H1 (cell line): ENCODE measurements at regions not wholly inside any gene's neighbourhood (a gene's known extent, or its start where the extent isn't known, plus 50 kb on each side); places are given as distances from the start of the nearest gene placed in this dataset.

ENCODE experiments used
- CTCF ChIA-PET: fragments of 300-600 bp; sonication (Branson Sonifier 250); formaldehyde crosslinking; loops from one replicate; lab custom pipeline; 2021; ENCODE audit not compliant: partially characterized antibody; lab: Charles Lee
- POLR2A ChIA-PET: fragments of 300-600 bp; sonication (Branson Sonifier 250); formaldehyde crosslinking; loops from one replicate; lab custom pipeline; 2021; ENCODE audit warnings: inconsistent platforms; ENCODE audit not compliant: partially characterized antibody; lab: Charles Lee
- DNase-seq, 2 experiments: peaks; one replicate each; pipeline versions ENCODE4 v3.0.0 to v3.0.0-alpha.2; 2010 to 2022; ENCODE audit warnings: low spot score in 2 of 2, low read depth in 1 of 2, mixed read lengths in 1 of 2
- FAIRE-seq: peaks from 2 replicates; lab custom pipeline; 2011; peaks lifted over from hg19 to GRCh38; lab: Jason Lieb, UNC
- H2AFZ ChIP-seq: 2 replicates; pipeline ENCODE4 v1.8.1; 2012; ENCODE audit warnings: low read length, inconsistent platforms
- H2AK5ac ChIP-seq: 2 replicates; pipeline ENCODE4 v1.6.1; 2013; ENCODE audit warnings: low read depth, low read length
- H2BK120ac ChIP-seq: replicated peaks from 2 replicates; pipeline ENCODE3; 2013; ENCODE audit warnings: low read depth, low read length, inconsistent platforms
- H2BK12ac ChIP-seq: 2 replicates; pipeline ENCODE4 v1.6.1; 2013; ENCODE audit warnings: low read depth, low read length
- H2BK15ac ChIP-seq: 2 replicates; pipeline ENCODE4 v1.6.1; 2013; ENCODE audit warnings: low read length
- H2BK20ac ChIP-seq: 2 replicates; pipeline ENCODE4 v1.6.1; 2013; ENCODE audit warnings: low read length
- H2BK5ac ChIP-seq: 2 replicates; pipeline ENCODE4 v1.6.1; 2013; ENCODE audit warnings: low read depth, low read length
- H3K14ac ChIP-seq: 2 replicates; pipeline ENCODE4 v1.6.1; 2013; ENCODE audit warnings: inconsistent platforms; ENCODE audit not compliant: insufficient read length
- H3K18ac ChIP-seq: 2 replicates; pipeline ENCODE4 v1.6.1; 2013; ENCODE audit warnings: low read length; ENCODE audit errors: extremely low read depth
- H3K23ac ChIP-seq: 2 replicates; pipeline ENCODE4 v1.6.1; 2013; ENCODE audit warnings: inconsistent platforms; ENCODE audit not compliant: insufficient read length
- H3K23me2 ChIP-seq: 2 replicates; pipeline ENCODE4 v1.6.1; 2013; ENCODE audit warnings: low read depth, low read length
- H3K27ac ChIP-seq: 2 replicates; pipeline ENCODE4 v1.6.1; 2011; ENCODE audit warnings: low read depth, low read length, inconsistent platforms
- H3K27me3 ChIP-seq, 4 experiments: replicated peaks in 1 of 4; 1 replicate in 1 of 4; 2 replicates in 3 of 4; pipeline versions ENCODE4 v1.6.1 to v1.8.1; 2011 to 2013; ENCODE audit warnings: low read length in 3 of 4, mild to moderate bottlenecking in 3 of 4, inconsistent platforms in 2 of 4, mixed read lengths in 2 of 4, moderate library complexity in 1 of 4; ENCODE audit not compliant: control insufficient read depth in 3 of 4, insufficient read depth in 3 of 4; ENCODE audit errors: extremely low read depth in 1 of 4
- H3K36me3 ChIP-seq, 4 experiments: 2 replicates each; pipeline versions ENCODE4 v1.6.1 to v1.8.1; 2011 to 2013; ENCODE audit warnings: mild to moderate bottlenecking in 4 of 4, low read length in 3 of 4, moderate library complexity in 2 of 4, control low read depth in 1 of 4, inconsistent platforms in 1 of 4; ENCODE audit not compliant: insufficient read depth in 4 of 4, control insufficient read depth in 2 of 4
- H3K4ac ChIP-seq: replicated peaks from 2 replicates; pipeline ENCODE3; 2013; ENCODE audit warnings: low read length, low read depth, mixed read lengths, inconsistent platforms; ENCODE audit not compliant: insufficient read length
- H3K4me1 ChIP-seq, 4 experiments: replicated peaks in 1 of 4; 1 replicate in 1 of 4; 2 replicates in 3 of 4; pipeline versions ENCODE4 v1.6.1 to v1.8.1; 2011 to 2013; ENCODE audit warnings: low read length in 3 of 4, inconsistent platforms in 2 of 4, mixed read lengths in 1 of 4; ENCODE audit not compliant: insufficient read depth in 4 of 4, control insufficient read depth in 3 of 4
- H3K4me2 ChIP-seq, 2 experiments: 2 replicates each; pipeline versions ENCODE4 v1.6.1 to v1.8.1; 2011 to 2013; ENCODE audit warnings: low read depth in 2 of 2, low read length in 2 of 2, control low read depth in 1 of 2, inconsistent platforms in 1 of 2, mild to moderate bottlenecking in 1 of 2; ENCODE audit not compliant: insufficient read depth in 1 of 2
- H3K4me3 ChIP-seq, 4 experiments: fragments of 200-600, 300-600 bp in 1 of 4; sonication (generic), shearing (Covaris generic), sonication (Bioruptor Twin) in 1 of 4; 2 replicates each; pipeline versions ENCODE4 v1.5.1 to v1.8.1; 2011 to 2016; ENCODE audit warnings: low read length in 4 of 4, low read depth in 3 of 4, control low read depth in 2 of 4, inconsistent platforms in 2 of 4, mild to moderate bottlenecking in 2 of 4, mixed read lengths in 1 of 4, moderate library complexity in 1 of 4; ENCODE audit not compliant: insufficient read depth in 2 of 4; ENCODE audit errors: extremely low read depth in 1 of 4
- H3K56ac ChIP-seq: replicated peaks from 2 replicates; pipeline ENCODE3; 2013; ENCODE audit warnings: low read depth, mild to moderate bottlenecking, mixed read lengths, low read length, inconsistent platforms; ENCODE audit not compliant: insufficient read length
- H3K79me1 ChIP-seq: 2 replicates; pipeline ENCODE4 v1.6.1; 2013; ENCODE audit warnings: low read depth, low read length, control low read depth
- H3K79me2 ChIP-seq, 2 experiments: 2 replicates each; pipeline versions ENCODE4 v1.6.1 to v1.8.1; 2012 to 2013; ENCODE audit warnings: low read length in 2 of 2, mild to moderate bottlenecking in 2 of 2, inconsistent platforms in 1 of 2; ENCODE audit not compliant: insufficient read depth in 2 of 2, control insufficient read depth in 1 of 2
- H3K9ac ChIP-seq, 4 experiments: replicated peaks in 1 of 4; 1 replicate in 1 of 4; 2 replicates in 3 of 4; pipeline versions ENCODE4 v1.6.1 to v1.8.1; 2011 to 2013; ENCODE audit warnings: low read depth in 3 of 4, low read length in 3 of 4, control low read depth in 2 of 4, mild to moderate bottlenecking in 2 of 4, moderate library complexity in 2 of 4, inconsistent platforms in 1 of 4; ENCODE audit errors: extremely low read depth in 1 of 4
- H3K9me3 ChIP-seq, 2 experiments: 2 replicates each; pipeline versions ENCODE4 v1.6.1 to v1.8.1; 2012 to 2013; ENCODE audit warnings: mild to moderate bottlenecking in 2 of 2, moderate library complexity in 2 of 2, control low read depth in 1 of 2, inconsistent platforms in 1 of 2, low read depth in 1 of 2, low read length in 1 of 2, mixed read lengths in 1 of 2; ENCODE audit not compliant: insufficient read depth in 2 of 2
- H4K20me1 ChIP-seq, 2 experiments: replicated peaks in 1 of 2; 2 replicates each; pipeline versions ENCODE3 to v1.8.1; 2011 to 2013; ENCODE audit warnings: inconsistent platforms in 2 of 2, low read length in 2 of 2, mild to moderate bottlenecking in 1 of 2; ENCODE audit not compliant: insufficient read depth in 2 of 2, control insufficient read depth in 1 of 2
- H4K5ac ChIP-seq: 2 replicates; pipeline ENCODE4 v1.6.1; 2013; ENCODE audit warnings: low read length, low read depth, mixed read lengths, inconsistent platforms; ENCODE audit not compliant: insufficient read length
- H4K8ac ChIP-seq: 2 replicates; pipeline ENCODE4 v1.8.0; 2013; ENCODE audit warnings: mild to moderate bottlenecking, moderate library complexity, low read length, inconsistent platforms; ENCODE audit not compliant: insufficient read depth; ENCODE audit errors: extremely low read depth
- H4K91ac ChIP-seq: replicated peaks from 2 replicates; pipeline ENCODE3; 2013; ENCODE audit warnings: low read length, mixed read lengths, inconsistent platforms; ENCODE audit not compliant: insufficient read length
- ASH2L ChIP-seq: fragments of 200-600, 300-600 bp; sonication (generic); IDR thresholded peaks from one replicate; pipeline ENCODE4 v1.7.1; 2017; ENCODE audit warnings: low read length
- CBX8 ChIP-seq: fragments of 300-800, 300-1000 bp; sonication (generic); IDR thresholded peaks from 2 replicates; pipeline ENCODE4 v1.7.1; 2016; ENCODE audit warnings: low read depth, low read length, borderline replicate concordance
- CHD1 ChIP-seq: IDR thresholded peaks from 2 replicates; pipeline ENCODE4 v1.6.1; 2012; ENCODE audit warnings: low read depth, low read length, improper control_type of control experiment
- EZH2 ChIP-seq: fragments of 200-600 bp; sonication (generic); IDR thresholded peaks from 2 replicates; pipeline ENCODE4 v1.7.1; 2012; ENCODE audit warnings: low read depth, mild to moderate bottlenecking, moderate library complexity, low read length, inconsistent platforms; ENCODE audit not compliant: severe bottlenecking
- FOSL1 ChIP-seq: IDR thresholded peaks from 2 replicates; pipeline ENCODE4 v1.6.1; 2011; ENCODE audit warnings: mild to moderate bottlenecking, low read depth, low read length, moderate library complexity; ENCODE audit not compliant: insufficient read depth
- NANOG ChIP-seq: IDR thresholded peaks from 2 replicates; pipeline ENCODE4 v1.6.1; 2011; ENCODE audit warnings: low read length, low read depth, mild to moderate bottlenecking, inconsistent platforms; ENCODE audit not compliant: insufficient read depth, poor library complexity, severe bottlenecking
- NRF1 ChIP-seq: IDR thresholded peaks from 2 replicates; pipeline ENCODE4 v1.6.1; 2011; ENCODE audit warnings: mild to moderate bottlenecking, low read depth, low read length, improper control_type of control experiment
- RNF2 ChIP-seq: fragments of 200-900, 300-1000 bp; sonication (generic); IDR thresholded peaks from 2 replicates; pipeline ENCODE4 v1.7.1; 2016; ENCODE audit warnings: borderline replicate concordance, low read depth, mild to moderate bottlenecking, antibody characterized with exemption, low read length; ENCODE audit not compliant: poor library complexity, severe bottlenecking; ENCODE audit errors: missing control alignments
- SP1 ChIP-seq: IDR thresholded peaks from 2 replicates; pipeline ENCODE4 v1.6.1; 2011; ENCODE audit warnings: low read depth, low read length
- SP2 ChIP-seq: IDR thresholded peaks from 2 replicates; pipeline ENCODE4 v1.6.1; 2012; ENCODE audit warnings: mild to moderate bottlenecking, low read length, inconsistent platforms
- SUZ12 ChIP-seq: fragments of 200-600 bp; sonication (generic); IDR thresholded peaks from 2 replicates; pipeline ENCODE4 v1.6.1; 2012; ENCODE audit warnings: mild to moderate bottlenecking, inconsistent platforms, low read length, moderate library complexity, mixed read lengths
- TAF1 ChIP-seq: IDR thresholded peaks from 2 replicates; pipeline ENCODE4 v1.6.1; 2011; ENCODE audit warnings: mild to moderate bottlenecking, low read depth, low read length
- TAF7 ChIP-seq: optimal IDR thresholded peaks from 2 replicates; pipeline ENCODE3; 2011; ENCODE audit warnings: low read depth, mild to moderate bottlenecking, inconsistent platforms, low read length, moderate library complexity, borderline replicate concordance
- WGBS, 2 experiments: shearing (Covaris generic) in 1 of 2; methylation state at CpG; one replicate each; pipeline versions ENCODE4 v1.1.6 to v1.1.7; 2013 to 2015; ENCODE audit warnings: low lambda C conversion rate in 2 of 2, mixed read lengths in 2 of 2, inconsistent platforms in 1 of 2, low coverage in 1 of 2, missing lambda C conversion rate in 1 of 2; ENCODE audit not compliant: insufficient replicate concordance in 2 of 2, insufficient coverage in 1 of 2, insufficient read length in 1 of 2; ENCODE audit errors: extremely low coverage in 1 of 2, missing lambda C conversion rate in 1 of 2; 5-methylcytosine and 5-hydroxymethylcytosine counted together
- TF ChIP-seq, protein P1 (sequence below): IDR thresholded peaks from 2 replicates; pipeline ENCODE4 v1.6.1; 2011; ENCODE audit warnings: low read depth, mild to moderate bottlenecking, low read length; ENCODE audit not compliant: insufficient read depth

GRCh38 chr15:62643572-62643971 lies 399.0 kb upstream of the TPM1 start:
- Histone ChIP-seq H3K27ac (no peak overlapping the region), H3K4me1 (peaks cover 1 to 7% (median 3%) of the 10 kb centered on the region in 4 experiments; a peak in 5 of 7 replicates), H4K20me1 (no peaks in the 10 kb centered on the region), H2BK5ac (no peak overlapping the region), H2BK120ac (no peak overlapping the region), H3K4ac (no peak overlapping the region), H2BK15ac (no peak overlapping the region), H3K79me2 (no peaks in the 10 kb centered on the region), H3K23ac (no peak overlapping the region), H4K91ac (no peak overlapping the region), H2AK5ac (0 out of 2 replicates have a peak overlapping the region, but pooled peaks have one; percentile 13), H3K36me3 (no peaks in the 10 kb centered on the region), H3K4me3 (no peak overlapping the region), H3K79me1 (no peaks in the 10 kb centered on the region), H3K27me3 (no peaks in the 10 kb centered on the region), H2BK12ac (peak overlapping the region; percentile 50; the same call in 1 of the 2 replicates), H3K56ac (no peak overlapping the region), H3K9me3 (no peaks in the 10 kb centered on the region), H3K9ac (no peak overlapping the region), H2AFZ (no peak overlapping the region), H3K23me2 (no peaks in the 10 kb centered on the region), H4K8ac (no peak overlapping the region), H2BK20ac (no peak overlapping the region), H4K5ac (no peak overlapping the region), H3K14ac (no peak overlapping the region), H3K18ac (no peak overlapping the region), H3K4me2 (no peak overlapping the region)
- DNase-seq (no peak), FAIRE-seq (no peak)
- POLR2A ChIA-PET = interaction anchor here (1.2 kb wide), 1 partner anchor 9 kb away, joined by 3 read pairs; no protein-coding TSS in a partner anchor
- CTCF ChIA-PET = interaction anchor here (1.6 to 2.4 kb wide), 2 partner anchors 9 to 251 kb away, joined by 3 to 5 read pairs; no protein-coding TSS in a partner anchor
- WGBS, 2 experiments = 90% methylated on average over 4 of the region's 4 CpGs; no CpG with 5 or more reads in 1 of the 2 experiments
- no peak for TF ChIP-seq TAF1
- TF ChIP-seq, protein P1, sequence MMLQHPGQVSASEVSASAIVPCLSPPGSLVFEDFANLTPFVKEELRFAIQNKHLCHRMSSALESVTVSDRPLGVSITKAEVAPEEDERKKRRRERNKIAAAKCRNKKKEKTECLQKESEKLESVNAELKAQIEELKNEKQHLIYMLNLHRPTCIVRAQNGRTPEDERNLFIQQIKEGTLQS = no peak
- TF ChIP-seq NRF1 = no peak
- no peak for TF ChIP-seq ASH2L
- no peak for TF ChIP-seq EZH2
- no peak for TF ChIP-seq CBX8
- no peak for TF ChIP-seq CHD1
- no peak for TF ChIP-seq SUZ12
- TF ChIP-seq SP2 = no peak
- TF ChIP-seq NANOG = no peak
- no peak for TF ChIP-seq FOSL1
- no peak for TF ChIP-seq RNF2
- TF ChIP-seq SP1 = no peak
- TF ChIP-seq TAF7 = no peak
